OCI-LY7 (cell line): ENCODE measurements at regions not wholly inside any gene's neighbourhood (a gene's known extent, or its start where the extent isn't known, plus 50 kb on each side); places are given as distances from the start of the nearest gene placed in this dataset.

Experiments
- EZH2phosphoT487 ChIP-seq: fragments of 200-600 bp; sonication (generic); IDR thresholded peaks from 2 replicates; pipeline ENCODE4 v1.6.1; 2018; ENCODE audit warnings: low read depth, borderline replicate concordance, mild to moderate bottlenecking, mixed run types, antibody characterized with exemption, low read length, moderate library complexity, mixed read lengths
- TF ChIP-seq, protein P1 (sequence below): fragments of 200-600 bp; sonication (generic); conservative IDR thresholded peaks from 2 replicates; pipeline ENCODE4 v1.5.1; 2014; ENCODE audit warnings: mild to moderate bottlenecking, antibody characterized with exemption, low read length, moderate library complexity, mixed read lengths

DNA sequence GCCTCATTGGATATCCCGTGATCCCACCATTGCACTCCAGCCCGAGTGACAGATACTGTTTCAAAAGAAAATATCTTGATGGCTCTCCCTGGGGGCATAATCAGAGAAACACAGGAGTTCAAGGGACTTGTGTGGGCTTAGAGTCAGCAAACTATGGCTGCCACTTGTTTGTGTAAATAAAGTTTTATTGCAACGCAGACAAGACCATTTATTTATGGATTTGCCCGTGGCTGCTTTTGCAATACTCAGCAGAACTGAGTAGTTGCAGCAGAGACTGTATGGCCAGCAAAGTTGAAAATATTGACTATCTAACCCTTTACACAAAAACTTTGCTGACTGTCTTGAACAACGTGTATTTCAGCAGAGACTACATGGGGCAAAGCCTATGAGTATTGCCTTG is 75.5 kb upstream of the GPRC5B start:
- TF ChIP-seq, protein P1, sequence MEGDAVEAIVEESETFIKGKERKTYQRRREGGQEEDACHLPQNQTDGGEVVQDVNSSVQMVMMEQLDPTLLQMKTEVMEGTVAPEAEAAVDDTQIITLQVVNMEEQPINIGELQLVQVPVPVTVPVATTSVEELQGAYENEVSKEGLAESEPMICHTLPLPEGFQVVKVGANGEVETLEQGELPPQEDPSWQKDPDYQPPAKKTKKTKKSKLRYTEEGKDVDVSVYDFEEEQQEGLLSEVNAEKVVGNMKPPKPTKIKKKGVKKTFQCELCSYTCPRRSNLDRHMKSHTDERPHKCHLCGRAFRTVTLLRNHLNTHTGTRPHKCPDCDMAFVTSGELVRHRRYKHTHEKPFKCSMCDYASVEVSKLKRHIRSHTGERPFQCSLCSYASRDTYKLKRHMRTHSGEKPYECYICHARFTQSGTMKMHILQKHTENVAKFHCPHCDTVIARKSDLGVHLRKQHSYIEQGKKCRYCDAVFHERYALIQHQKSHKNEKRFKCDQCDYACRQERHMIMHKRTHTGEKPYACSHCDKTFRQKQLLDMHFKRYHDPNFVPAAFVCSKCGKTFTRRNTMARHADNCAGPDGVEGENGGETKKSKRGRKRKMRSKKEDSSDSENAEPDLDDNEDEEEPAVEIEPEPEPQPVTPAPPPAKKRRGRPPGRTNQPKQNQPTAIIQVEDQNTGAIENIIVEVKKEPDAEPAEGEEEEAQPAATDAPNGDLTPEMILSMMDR: no peak
- no peak for TF ChIP-seq EZH2phosphoT487
